ENCODE measurements at regions not wholly inside any gene's neighbourhood (a gene's known extent, or its start where the extent isn't known, plus 50 kb on each side); places are given as distances from the start of the nearest gene placed in this dataset.

DNA sequence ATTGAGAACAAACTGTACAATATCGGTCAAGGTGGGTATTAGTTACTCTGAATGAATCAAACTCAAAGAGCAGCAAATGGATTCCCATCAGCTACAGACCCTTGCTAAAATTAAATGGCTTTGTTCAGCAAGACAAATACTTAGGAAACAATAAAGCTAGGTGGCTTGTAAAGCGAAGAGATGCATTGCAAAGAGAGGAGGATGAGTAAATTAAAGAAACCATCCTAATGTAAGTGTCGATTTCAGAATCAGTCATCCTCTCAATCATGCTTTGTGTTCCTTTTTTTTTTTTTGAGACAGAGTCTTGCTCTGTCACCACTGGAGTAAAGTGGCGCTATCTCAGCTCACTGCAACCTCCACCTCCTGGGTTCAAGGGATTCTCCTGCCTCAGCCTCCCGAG is 359.2 kb upstream of the ZNF462 start:
- DNase-seq = no peak

DNA sequence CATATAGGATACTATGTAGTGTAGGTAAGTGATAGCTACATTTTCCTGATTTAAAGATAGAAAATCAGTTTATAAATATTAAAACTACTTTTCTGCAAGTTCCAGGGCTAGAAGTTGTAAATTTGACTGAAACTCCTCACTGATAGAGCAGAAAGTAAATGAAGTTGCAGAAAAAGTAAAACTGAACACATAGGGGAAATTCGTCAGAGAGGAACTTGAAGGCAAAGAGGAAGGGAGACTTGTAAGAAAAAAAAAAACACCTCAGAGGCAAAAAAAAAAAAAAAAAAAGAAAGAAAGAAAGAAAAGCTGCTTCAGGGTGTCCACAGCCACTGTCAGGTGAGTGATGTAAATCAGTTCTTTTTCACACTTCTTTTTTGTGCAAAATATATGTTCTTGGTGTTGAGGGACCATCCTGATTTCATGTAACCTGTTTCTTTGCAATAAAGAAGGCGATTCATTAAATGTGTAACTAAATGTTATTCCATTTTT is 336.2 kb upstream of the ZNF462 start:
- no peak for DNase-seq

DNA sequence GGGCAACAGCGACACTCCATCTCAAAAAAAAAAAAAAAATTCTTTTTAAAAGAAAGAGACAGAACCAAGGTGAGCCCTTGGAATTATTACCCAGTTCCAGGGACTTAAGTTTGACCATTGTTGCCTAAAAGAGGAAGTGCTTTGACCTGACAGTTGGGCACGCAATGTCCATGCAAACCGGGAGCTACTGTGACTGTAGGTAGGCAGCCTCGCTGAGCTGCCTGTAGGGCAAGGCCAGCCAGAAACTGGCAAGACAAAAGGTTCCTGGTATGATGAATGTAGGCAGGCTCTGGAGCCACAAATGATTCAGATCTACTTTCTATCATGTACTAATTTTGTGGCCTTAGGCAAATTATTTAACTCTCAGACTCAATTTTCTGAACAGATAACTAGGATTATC is 334.8 kb upstream of the ZNF462 start:
- DNase-seq = no peak

DNA sequence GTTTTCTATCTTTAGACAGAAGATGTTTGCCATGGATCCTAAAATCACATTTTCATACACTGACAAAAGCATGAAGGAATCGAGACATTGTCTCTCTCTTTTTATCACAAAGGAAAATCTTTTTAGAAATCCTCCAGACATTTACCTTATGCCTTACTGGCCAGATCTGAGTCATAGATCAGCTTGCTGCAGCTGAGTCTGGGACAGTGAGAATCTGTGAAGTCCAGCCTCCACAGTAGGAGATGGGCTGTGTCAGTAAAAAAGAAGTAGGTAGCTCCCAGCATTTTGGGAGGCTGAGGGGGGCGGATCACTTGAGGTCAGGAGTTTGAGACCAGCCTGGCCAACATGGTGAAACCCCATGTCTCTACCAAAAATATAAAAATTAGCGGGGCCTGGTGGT is 333.4 kb upstream of the ZNF462 start:
- DNase-seq = no peak

DNA sequence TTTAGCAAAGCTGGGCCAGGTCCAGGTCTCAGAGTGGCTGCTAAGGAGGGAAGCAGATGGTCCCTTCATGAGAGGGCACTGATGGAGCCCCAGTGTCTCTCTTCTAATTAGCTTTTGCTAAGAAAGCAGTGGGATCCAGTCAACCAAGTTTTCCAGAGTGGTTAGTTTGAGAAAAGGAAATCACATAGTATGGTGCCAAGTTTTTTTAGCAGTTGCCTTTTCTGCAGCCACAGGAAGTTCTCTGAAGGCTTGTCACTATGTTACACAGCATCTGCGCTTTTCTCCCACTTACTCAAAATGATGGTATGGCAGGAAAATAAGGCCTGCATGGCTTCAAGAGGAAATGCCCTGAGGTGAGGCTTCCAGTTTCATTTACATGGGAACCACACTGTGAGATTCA is 331.5 kb upstream of the ZNF462 start:
- DNase-seq = no peak

DNA sequence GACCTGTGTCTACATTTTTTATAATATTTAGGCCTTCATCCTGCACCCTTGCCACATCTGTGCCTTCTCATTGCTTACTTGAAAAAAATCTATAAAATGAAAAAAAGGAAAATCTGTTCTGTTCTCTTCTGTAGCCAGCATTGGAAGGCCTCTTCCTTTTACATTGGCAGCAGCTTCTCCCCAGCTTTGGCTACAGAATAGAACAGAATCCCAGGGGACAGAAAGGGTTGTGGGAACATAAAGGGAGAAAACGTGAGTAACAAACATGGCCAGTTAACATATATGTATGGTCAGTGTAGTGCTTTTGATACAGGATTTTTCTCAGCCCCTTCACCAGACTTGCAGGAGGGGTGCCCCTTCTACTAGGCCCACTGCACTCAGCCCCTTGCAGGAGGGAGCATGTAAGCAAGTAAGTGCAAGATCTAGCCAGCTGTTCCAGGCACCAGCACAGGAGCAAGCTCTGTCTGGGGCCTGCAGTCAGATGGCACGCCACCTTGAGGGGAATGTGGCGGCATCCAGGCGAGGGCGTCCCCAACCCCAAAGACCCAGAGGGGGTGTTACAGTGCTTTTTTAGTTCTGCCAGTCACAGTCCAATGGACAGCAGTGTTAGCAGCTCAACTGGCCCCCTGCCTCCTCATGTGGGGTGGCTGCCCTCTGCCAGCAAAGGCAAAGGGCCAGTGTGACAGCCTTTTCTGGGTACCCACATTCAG is 330.5 kb upstream of the ZNF462 start:
- no peak for DNase-seq

DNA sequence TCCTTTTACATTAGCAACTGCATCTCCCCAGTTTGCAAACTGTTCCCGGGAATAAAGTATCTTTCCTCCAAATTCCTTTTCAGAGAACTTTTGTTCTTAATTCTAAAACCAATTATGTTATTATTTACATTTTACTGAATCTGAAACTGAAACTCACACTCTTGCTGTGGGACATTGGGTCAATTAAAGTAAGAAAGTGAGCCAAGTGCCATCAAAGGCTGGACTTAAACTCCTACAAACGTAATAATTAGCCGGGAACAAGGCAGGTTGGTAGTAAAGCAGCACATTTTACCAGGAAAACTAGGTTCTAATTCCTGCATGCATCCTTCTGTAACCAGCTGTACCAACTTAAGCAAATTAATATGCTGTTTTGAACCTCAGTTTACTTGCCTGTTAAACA is 328.2 kb upstream of the ZNF462 start:
- no peak for DNase-seq

DNA sequence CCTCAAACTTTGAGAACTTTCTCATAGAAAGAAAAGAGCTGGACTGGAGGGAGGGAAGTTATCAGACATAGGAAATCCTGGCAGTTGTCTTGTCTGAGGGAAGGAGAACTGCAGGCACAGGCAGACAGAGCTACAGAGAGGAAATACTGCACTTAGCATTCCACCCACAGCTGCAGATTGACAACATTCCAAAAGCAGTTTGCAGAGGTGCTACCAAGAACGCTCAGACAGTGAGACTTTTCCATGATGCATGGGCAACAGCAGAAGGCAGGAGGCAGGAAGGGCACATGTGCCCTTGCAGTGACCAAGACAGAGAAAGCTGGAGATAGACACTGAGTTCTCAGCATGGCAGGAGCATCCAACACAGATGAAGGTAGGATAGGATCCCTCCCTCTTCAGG is 327.5 kb upstream of the ZNF462 start:
- peak; percentile 10 for DNase-seq

DNA sequence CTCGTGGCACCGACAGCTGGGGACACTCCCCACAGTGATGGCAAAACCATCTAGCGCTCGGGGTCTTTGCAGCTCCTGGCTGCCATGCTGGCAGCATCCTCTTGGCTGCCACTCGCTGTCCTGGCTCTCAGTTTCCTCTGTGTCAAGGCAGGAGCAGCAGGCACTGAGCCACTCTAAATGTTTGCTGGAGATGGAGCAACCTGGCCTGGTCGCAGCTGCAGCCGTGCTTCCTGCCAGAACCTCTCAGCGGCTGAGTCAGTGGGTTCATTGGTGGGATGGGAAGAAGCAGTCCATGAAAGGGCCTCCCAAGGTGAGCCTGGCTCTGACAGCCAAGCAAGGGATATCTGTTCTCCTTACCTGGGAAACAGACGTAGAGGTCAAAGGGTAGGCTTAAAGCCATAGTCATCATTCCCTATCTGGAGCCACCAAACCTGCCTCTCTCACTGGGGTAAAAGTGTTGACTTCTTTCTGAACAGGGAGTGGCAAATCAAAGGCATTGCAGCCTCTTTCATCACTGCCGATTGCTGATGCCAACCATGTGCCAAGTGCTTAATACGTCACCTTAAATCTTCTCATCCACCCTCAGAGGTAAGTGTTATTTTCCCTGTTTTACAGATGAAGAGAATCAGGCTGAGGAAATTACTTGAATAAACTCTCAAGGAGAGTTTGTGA is 304.8 kb upstream of the ZNF462 start:
- DNase-seq = no peak

DNA sequence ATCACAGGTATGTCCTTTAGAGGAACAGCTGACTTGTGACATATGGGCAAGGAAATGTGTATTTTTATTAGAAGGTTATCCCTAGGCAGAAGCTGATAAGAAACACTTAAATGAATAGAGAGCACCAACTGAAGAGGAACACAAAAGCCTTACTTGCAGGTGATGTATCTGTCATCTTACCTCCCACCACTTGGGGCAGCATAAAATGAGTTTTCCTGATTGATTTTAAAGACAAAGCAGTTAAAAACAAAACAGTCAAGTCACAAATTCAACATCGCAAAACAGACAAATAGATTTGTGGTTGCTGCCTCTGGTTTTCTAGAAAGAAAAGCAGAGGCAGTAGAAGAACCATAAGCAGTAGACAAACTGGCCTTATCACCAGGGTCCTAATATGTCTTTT is 302.4 kb upstream of the ZNF462 start:
- DNase-seq = no peak

DNA sequence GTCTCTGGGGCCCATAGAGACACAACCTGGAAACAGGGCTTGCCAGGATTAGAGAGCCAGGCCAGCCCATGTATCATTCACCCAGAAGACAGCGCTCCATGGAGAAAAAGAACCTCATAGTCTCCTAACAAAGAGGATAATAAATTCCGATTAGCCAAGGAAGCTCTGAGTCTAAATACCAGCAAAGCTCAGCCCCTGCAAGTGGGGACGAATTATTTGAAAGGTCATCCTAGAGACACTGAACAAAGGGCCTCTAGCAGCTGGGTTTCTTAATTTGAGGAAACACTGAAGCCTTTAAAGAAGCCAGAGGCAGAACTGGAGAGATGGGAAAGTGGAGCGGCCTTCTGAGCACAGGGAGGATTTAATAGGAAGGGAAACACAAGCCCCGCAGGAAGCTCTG is 287.1 kb upstream of the ZNF462 start:
- no peak for DNase-seq

DNA sequence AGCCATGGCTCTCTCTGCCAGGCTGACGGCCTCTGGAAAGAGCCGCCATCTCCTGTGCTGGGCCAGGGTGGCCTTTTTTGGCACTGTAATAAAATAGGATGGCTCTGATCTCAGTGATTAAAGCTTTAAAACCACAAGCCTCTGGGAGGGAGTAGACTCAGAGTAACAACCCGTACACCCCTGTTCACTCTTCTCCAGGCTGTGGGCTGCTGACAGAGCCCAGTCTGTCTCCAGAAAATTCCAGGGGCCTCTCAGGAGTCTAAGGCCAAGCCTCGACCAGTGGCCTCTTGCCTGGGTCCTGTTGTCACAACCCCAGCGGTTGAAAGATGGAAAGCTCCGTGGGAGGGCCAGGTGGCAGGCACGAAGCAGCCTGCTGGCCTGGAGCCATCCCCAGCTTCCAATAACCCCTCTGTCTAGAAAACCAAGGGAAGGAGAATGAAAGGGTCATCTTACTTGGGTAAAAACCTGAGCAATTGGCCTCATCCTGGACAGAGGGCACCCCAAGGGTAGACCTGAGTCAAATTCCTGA is 286.7 kb upstream of the ZNF462 start:
- no peak for DNase-seq

DNA sequence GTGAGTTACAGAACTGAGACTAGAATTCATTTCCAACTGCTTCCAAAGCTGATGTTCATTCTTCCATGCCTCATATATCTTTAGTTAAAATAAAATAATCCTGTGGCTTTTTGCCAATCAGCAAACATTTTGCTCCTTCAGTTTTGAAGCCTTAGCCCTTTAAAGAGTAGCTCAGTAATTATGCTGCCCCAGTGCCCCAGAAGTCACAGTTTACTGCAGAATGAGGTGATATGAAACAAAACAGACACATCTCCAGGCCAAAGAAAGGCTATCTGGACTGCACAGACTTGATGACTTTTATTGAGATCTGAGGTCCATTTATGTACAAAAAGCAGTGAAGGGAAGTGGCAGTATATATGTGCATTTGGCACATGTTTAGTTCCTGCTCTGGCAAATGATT is 285.8 kb upstream of the ZNF462 start:
- no peak for DNase-seq

DNA sequence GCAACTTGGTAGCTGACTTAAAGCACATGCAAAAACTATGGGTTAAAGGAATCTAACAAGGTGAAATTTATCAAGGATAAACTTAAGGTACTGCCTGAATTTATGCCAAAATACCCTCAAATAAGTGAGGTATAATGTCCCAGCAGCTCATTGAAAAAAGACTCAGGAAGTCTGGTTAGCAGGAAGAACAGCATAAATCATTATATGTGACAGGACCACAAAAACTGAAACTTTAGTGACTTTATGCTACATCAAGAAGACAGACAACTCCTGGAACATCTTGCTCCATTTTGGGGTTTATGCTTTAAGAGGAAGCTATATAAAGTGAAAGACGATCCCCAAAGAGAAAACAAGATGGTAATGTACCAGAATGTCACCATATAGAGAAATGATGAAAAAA is 282.4 kb upstream of the ZNF462 start:
- DNase-seq = no peak

DNA sequence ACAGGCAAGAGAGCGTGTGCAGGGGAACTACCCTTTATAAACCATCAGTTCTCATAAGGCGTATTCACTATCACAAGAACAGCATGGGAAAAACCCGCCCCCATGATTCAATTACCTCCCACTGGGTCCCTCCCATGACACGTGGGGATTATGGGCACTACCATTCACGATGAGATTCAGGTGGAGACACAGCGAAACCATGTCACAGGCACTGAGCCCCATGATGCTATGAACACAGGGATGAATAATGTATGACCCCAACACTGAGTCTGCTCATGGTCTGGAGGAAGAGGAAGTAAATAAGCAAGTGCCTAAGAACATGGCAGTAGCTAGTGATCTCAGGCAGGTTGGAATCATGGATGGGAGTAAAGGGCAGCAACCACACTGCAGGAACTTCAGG is 281.0 kb upstream of the ZNF462 start:
- no peak for DNase-seq

DNA sequence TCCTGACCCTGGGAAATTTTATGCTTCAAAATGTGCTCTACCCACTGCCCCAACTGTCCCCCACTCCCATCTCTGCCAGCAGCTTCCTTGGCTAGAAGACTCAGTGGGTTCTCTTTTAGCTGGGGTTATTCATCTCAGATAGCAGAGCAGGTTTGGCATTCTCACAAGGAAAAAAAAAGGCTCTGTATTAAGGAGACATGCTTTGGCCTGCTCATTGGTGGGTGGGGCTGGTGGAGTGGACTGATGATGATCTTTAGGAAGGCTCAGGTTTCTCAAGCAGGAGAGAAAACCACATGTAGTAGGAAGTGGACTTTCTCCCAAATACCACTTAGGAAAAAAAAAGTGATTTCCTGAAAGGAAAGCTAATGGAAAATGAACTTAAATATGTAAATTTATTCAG is 279.2 kb upstream of the ZNF462 start:
- no peak for DNase-seq

DNA sequence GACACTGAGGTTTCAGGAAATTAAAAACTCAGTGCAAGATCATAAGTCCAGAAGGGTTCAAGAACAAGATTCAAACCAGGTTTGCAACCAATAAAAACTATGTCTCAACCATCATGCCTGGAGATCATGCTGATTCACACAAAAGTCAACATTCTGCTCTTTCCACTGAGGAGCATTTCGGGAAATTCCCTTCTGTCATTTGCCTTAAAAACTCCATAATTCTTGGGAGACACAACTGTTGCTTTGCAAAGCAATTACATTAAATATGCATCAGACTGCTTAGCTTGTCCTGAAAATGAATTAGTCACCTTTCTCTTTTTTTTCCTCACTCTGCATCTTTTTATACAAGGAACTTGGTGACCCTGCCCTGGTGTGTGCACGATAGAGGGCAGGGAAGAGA is 275.9 kb upstream of the ZNF462 start:
- DNase-seq = no peak

DNA sequence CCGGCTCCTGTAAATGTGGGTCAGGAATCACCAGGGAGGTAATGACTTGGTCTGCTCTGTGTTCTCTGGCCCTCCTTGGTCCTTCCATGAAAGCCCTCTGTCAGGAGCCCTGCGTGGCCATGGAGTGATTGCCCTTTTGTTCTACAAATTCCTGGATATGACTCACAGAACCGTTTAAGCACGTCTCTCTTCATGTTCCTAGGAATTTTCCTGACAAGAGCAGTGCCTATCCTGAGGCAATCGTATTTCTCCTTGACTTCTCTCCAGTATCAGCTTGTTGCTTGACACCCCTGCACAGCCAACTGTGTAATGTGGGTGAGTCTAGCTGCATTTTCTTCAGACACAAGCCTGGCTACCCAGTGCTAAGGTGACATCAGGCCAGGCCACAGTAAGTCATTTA is 274.3 kb upstream of the ZNF462 start:
- no peak for DNase-seq

DNA sequence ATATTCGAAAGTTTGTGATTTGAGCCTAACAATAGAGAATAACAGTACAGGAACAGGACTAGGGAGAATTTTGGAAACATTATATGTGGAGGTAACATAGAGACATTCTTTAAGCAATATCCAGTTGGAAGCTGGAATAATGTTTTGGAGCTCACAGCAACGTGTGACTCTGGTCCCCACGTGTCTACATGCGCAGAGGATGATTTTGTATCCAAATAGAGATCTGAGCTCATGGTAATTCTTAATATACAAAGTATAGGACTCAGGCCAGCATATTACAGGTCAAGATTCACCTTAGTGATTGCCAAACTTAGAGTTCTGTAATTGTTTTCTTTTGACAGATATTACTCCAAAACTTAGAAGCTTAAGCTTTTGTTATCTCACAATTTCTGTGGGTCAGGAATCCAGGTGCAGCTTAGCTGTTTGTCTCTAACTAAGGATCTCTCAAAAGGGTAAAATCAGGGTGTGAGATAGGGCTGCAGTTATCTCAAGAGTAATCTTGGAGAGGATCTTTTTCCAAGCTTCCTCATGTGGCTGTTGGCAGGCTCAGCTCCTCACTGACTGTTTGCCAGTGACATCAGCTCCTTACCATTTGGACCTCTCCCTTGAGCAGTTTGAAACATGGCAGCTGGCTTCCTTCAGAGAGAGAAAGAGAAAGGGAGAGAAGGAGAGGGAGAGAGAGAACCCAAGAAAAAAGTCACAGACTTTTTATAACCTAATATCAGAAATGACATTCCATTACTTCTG is 272.0 kb upstream of the ZNF462 start:
- DNase-seq = no peak

DNA sequence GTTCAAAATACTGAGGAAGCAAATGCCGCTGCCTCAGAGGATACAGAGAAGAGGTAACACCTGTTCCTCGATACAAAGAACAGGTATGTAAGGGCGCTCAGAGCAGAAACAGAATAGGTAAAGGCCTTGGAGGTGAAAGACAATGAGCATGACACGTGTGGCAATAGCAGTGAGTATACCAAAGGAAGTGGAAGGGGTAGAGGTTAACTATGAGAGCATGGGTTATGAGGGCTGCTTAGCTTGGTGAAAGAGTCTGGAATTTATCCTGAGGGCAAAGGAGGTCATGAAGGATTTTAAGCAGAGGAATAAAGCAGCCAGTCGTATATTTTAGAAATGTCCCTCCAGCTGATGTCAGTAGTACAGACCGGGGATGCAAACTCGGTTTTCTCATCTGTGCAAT is 269.8 kb upstream of the ZNF462 start:
- no peak for DNase-seq

DNA sequence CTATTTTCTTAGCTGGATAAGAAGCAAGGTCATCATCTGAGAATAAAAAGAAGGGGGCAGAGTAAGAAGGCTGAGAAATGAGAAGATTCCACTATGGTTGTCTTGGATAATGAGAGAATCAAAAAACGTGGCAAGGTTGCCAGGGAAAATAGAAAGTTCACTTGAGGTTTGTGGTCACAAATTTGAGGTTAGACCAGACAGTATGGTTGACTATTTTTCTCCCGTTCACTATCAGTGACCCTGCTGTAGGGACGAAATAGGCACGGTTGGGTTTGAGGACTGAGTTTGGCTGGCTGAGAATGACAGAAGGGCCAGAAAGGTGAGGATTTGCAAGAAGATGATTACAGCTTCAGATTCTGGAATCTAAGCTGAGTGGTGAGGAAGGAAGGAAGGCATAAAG is 266.0 kb upstream of the ZNF462 start:
- no peak for DNase-seq

DNA sequence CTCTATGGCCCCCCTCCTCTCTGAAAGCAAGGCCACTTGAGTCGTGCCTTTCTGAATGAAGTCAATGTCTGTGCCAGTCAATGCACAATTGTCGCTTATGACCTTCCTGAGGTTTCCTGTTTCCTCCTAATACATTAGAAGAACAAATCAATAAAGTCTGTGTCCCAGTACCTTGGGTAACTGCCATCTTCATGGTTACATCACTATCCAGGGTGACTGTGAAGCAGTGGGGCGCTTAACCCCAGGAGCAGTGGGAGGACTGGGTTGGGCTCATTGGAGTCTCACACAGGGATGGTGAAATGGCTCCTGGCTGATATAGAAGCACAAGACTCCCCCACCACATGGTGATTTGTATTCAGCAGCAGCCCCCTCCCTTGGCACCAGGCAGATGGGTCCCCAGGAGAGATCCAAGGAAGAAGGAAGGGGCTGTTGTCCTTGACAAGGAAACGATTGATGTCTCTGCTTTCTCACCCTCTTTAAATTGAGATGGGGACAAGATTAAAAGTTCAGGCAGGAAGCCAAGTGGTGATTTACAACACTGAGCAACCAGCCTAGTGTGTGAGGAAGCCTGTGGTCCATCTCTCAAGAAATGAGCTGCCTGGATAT is 261.9 kb upstream of the ZNF462 start:
- no peak for DNase-seq

Measured in muscle of arm (tissue), 1 donor.